T-helper 1 cell treated with Interleukin-12 subunit alpha and Interleukin-12 subunit beta and Interleukin-4 antibody, amounts not matched to agents 30 ng/mL and 1 ng/mL, for 36 hours (primary cell): ENCODE measurements at regions not wholly inside any gene's neighbourhood (a gene's known extent, or its start where the extent isn't known, plus 50 kb on each side); places are given as distances from the start of the nearest gene placed in this dataset.

Source experiments
- intact Hi-C: fragments of 100-400 bp; cut with micrococcal nuclease; formaldehyde crosslinking; loops from one replicate; pipeline ENCODE4 v1.15.1; 2024

DNA sequence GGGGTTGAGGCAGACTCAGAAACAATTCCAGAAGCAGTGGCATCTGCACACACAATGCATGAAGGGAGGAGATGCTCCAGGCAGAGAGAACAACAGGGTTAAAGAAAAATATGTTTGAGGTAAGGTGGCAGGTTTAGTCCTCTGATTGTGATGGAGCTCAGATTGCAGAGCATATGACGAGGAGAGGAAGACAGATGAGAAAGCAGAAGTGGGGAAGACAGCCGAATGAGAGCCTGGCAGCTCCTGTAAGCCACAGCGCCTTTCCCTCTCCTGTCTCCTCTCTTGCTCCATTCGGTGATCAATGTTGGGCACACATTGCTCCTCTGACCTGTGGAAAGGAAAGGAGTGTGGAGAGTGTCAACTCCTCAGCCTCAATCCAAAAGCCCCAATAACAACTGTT lies 372.2 kb downstream of the GXYLT1 start:
- intact Hi-C loops = no loop called here

DNA sequence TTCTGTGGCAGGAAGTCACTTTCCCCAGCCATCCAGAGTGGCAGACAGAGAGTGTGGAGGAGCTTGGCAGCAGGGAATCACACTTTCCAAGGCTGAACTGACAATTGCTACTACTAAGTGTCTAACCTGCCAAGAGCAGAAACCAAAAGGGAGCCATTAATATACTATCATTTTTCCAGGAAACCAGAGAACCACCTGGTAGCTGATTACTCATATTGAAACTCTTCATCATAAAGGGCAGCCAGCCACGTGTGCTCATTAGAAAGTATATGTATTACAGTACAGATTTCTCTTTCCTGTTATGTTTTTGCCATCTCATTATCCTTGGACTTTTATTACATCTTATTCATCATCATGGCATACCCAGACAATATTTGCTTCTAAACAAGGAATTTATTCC lies 374.9 kb downstream of the GXYLT1 start:
- intact Hi-C loops = no loop called here

DNA sequence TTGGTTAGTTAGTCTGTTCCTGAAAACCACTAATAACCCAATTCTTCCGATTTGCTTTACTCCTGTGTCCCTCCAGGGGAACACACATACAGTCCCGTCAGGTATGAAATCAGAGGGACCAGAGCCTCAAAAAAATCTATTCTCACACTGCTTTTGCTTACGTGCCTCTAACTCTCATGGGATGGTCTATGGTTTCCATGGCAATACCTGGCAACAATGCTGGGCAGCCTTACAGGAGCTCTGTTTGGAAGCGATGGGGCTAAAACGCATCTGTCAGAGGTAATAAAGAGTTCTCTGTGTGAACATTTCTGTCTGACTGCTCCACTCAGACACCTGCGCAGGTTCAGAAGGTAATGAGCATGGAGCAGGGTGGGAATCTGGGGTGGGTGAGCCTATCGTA lies 376.2 kb downstream of the GXYLT1 start:
- intact Hi-C loops = no loop called here

DNA sequence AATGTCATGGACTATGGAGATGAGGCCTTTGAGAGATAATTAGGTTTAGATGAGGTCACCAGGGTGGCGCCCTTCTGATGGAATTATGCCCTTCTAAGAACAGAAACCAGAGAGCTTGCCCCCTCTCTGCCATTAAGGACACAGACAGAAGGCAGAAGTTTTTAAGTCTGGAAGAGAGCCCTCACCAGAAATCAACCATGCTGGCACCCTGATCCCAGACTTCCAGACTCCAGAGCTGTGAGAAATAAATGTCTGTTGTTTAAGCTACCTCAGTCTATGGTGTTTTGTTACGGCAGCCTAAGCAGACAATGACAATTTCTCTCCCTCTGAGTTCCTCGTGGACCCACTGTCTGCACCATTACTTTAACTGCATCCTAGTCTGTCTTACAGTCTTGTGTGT lies 382.0 kb downstream of the GXYLT1 start:
- intact Hi-C loops = no loop called here

DNA sequence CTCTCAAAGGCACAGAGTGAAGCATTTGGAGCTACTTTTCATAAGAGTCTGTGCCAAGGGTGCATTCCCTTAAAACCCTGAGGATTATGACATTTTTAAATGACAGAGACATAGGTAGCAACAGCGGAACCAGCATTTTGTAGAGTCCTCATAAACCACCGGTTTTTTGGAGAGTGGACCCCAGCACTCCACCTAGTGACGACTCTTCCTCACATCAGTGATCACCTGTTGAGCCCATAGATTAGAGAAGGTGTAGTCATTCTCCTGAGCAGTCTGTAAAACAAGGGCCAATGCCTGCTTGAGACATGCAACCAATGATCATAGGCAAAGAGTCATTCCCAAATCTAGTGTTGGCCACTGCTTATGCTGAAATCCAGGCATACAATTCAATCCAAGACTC lies 399.1 kb downstream of the GXYLT1 start:
- intact Hi-C loops = no loop called here

DNA sequence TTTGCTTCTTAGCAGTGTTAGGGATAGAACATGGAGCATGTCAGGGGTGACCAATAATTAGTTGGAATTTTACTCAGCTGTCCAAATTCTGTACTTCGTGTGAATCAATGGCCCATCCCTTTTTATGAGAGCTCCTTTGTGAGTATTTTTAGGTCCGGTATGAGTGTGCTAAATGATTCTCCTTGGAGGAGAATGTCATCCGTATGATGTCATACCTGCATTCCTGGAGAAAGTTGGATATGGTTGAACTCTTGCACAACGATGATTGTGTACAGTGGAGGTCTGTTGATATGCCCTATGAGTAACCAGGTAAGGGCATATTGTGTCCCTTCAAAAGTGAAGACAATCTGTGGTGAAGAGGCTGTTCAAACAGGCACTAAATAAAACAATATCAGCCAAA lies 400.8 kb downstream of the GXYLT1 start:
- intact Hi-C loops = no loop called here

DNA sequence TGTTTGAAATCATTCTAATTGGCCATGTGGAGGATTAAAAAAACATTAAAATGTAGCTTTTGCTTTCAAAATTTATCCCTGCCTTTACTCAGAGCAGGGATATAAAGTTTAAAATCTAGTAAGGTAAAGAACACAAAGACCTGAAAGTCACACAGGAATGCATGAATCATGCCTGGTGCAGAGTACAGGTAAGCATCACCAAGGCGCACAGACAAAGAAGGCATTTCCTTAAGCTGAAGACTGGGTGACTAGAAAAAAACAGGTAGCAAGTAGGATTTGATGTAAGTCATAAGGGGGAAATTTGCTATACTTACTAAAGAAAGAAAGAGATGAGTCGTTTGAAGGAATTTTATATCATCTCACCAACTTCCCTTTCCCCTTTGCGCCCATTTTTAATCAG lies 405.6 kb downstream of the GXYLT1 start:
- intact Hi-C loops = no loop called here

DNA sequence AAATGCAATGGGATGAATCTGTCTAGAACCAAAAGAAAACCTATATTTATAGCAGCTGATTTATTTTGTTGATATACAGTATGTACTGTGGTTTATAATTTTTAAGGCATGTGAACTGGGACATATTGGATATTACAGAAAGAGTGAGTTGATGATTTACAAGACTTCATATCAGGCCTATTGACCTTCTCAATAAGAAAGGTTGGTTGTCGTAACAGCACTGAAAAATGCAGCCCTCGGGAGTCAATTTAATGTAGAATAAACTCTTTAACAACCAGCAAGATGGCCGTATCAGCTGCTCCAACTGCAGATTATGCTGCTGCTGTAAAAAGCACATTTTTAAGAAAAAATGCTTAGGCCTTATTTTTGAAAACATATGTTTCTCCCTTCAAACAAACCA lies 407.3 kb downstream of the GXYLT1 start:
- intact Hi-C loops = no loop called here

DNA sequence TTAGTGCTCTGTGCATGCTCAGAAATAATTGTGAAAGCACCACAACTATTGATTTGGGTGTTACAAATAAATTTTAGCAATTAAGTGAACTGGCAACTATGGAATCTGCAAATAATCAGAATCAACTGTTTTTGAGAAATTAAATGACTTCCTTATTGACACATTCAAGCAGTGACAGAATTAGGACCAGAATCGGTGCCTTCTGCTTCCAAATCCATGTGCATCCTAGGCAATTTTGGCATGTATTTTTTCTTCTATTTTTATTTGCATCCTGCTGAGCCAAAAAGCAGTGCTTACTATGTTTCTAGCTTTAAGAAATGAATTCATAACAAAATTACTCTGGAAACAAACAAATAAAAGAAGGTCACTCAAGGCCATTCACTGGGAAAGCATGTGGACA lies 408.2 kb downstream of the GXYLT1 start:
- intact Hi-C loops = no loop called here

DNA sequence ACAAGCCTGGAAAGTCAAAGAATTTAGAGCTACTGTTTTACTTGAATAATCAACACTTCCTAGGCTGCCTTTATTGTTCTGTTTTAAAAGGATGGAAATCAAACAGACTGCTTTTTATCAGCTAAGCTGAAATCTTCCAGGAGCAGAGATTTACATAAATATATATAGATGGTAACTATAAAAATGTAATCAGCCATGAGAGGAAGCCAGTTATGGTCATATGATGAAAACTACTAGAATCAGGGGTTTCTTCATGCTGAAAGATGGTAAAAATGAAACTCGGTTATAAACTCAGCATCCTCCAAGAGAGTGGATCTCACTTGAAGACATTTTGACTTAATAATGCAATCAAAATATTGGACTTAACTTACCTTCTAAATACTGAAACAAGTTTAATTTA lies 413.0 kb downstream of the GXYLT1 start:
- intact Hi-C loops = no loop called here

DNA sequence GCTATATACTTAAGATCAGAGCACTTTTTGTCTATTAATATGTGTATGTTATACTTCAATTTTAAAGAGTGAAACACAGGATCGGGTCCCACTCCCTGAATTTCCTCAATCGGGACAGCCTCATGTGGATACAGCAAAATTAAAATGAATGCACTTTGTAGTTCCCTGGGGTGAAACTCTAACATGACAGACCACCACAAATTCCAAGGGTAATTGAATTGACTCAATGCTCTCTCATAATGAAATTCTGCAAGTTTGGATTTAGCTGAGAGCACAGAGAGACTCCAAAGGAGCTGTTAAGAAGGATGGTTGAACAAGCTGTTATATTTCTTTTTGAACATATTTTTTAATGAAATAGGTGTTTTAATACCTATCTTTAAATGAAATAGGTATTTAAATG lies 413.6 kb downstream of the GXYLT1 start:
- intact Hi-C loops = no loop called here

DNA sequence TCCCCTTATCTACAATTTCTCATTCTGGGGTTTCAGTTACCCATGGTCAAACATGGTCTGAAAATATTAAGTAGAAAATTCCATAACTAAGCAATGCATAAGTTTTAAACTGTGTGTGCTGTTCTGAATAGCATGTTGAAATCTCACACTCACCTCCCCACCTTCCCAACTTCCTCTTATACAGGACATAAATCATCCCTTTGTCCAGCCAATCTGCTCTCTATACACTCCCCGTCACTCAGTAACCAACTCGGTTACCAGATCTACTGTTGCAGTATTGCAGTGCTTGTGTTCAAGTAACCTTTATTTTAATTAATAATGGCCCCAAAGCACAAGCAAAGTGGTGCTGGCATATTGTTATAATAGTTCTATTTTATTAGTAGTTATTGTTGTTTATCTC lies 420.5 kb downstream of the GXYLT1 start:
- intact Hi-C loops = no loop called here

DNA sequence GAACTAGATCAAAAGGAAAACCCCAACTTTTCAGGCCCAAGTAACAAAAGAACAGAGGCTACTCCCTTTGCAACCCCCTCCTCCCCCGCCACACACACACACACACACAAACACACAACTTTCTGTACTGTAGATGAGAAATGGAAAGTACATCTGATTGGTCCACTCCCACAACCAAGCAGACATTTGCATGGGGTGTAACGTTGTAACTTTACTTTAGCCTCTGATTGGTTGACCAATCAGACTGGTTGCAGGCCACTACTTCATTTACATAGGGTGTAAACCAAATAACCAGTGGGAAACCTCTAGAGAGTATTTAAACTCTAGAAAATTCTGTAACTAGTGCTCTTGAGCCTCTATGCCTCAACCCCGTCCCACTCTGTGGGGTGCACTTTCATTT lies 425.5 kb downstream of the GXYLT1 start:
- intact Hi-C loops = no loop called here

DNA sequence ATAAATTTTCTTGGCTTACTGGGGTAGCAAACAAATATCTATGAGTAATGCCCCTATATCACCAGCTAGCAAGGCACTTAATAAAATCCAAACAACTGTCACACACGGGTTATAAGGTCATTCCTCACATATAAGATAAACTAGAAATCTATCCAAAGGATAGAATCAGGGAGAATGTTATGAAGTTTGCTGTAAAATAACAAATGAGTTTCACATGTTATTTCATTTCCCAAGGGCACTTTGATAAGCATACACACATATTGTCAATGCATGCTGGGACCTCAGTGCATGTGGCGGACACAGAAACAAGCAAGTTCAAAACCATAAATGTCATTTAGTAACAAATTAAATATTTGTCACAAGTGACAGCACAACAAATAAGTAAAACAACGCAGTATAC lies 429.4 kb downstream of the GXYLT1 start:
- intact Hi-C loops = no loop called here

DNA sequence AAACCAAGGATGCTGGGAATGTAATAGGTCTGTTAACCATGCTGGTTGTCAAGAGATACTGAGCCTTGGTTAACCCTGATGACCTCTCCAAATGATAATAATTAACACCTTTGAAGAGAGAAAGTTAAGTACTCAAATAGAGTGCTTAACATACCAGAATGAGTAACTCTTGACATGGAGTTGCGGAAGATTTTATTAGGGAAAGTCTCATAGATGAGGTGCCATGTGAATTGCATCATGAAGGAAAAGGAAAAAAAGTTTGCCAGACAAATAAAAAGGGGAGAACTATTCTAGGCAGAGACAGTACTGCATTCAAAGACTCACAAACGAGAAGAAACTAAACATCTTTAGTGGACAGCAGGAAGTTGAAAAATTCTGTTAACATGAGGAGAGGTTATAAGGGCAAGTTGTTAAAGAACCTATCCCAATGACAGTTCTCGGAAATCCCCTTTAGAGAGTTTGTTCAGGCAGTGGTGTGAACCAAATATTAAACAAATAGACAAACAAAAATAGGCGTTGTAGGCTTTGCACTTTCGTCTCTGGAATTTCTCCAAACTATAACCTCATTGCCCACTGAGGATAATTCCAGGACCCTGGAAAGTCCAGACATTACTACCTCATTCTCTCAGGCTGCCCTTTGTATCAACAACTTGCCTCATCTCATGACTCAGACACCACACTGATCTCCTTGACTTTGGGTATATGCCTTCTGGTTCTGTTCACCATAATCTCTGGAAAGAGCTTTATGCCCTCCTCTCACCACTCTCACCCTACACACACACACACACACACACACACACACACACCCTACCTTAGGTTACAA lies 435.0 kb downstream of the GXYLT1 start:
- intact Hi-C loops = no loop called here

DNA sequence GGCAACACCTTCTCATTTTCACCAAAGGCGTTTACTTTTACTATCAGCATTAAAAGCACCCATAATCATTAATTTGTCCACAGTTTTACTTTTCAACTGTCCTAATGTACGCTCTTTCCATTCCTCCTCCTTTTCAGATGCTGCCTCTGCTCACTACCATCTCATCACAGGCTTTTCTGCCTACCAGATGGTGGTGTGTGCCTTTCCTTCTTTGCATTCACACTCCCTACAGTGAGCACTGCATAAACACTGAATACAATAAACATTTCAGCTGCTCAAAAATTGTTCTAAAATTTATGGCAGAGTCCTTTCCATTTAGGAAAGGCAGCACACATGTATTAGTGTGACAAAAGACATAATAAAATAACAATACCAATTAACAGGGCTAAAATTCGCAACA lies 435.7 kb downstream of the GXYLT1 start:
- intact Hi-C loops = no loop called here

DNA sequence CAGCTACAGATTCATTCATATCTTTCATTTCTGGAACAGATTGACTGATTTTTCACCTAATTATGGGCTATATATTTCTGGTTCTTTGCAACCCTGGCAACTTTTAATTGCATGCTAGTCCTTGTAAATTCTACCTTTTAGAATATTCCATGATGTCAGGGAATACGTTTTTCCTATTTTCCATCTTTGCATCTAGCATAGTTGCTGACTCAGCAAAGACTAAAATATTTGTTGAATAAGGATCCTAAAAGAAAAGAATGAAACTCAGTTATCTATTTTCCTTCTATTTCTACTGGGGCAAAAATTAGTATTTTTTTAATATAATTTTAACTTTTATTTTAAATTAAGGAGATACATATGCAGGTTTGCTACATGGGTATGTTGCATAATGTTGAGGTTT lies 438.3 kb downstream of the GXYLT1 start:
- intact Hi-C loops = no loop called here

DNA sequence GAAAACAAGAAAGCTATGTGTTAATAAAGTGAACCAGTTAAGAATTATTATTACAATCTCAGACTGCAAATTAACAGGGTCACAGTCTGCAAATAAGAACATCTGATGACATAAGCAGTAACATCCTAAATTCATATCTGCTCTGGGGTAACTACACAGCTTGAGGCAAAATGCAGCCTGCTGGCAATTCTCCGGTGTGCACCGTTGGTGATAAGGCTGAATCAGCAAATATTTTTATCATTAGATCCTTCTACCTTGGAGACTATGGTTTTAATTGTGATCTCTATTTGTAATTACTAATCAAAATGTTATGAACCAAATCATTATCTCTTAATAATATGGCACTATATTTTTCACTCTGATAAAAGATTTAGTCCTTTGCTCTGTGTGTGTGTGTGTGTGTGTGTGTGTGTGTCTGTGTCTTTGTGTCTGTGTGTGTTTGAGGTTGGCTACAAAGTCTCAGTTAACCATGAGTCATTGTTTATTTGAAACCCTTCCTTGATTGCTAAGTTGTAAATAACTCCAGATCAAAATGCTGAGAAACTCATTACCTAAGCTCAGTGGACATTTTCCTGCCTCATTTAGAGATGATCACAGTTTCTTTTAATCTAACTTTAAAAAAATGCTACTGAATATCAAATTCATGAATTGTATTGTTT lies 442.6 kb downstream of the GXYLT1 start:
- intact Hi-C loops = no loop called here

DNA sequence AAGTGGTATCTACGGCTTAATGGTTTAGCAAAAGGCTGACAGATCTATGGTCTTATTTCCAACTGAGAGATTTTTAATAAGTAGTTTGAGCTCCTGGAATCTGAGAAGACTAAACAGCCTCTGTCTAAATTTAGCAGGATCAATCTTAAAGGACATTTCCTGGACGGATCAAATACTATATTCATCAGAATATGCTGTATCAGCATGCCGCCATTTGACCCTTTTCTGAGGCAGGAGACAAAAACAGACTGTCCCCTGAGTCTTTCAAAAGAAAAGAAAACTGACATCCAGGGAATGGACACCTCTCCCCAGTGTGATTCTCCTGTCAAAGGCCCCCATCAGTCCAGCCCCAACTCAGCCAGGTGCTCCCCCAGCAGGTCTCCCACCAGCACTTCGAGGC lies 443.7 kb downstream of the GXYLT1 start:
- intact Hi-C loops = no loop called here

DNA sequence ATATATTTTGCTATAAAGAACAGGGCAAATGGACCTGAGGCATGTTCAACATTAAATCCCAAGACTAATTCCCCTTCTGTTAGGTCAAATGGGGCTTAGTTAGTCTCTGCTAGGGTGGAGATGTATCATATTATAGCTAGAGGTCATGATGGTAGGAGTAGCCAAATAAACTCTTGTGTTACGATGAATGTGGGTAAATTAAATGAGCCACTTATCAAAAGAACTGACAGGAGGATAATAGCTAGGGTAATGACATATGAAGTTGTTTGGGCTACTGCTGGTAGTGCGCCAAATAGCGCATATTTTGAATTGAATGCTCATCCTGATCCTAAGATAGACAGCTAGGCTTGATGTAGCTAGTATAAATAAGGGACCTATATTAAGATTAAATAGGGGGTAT lies 445.0 kb downstream of the GXYLT1 start:
- intact Hi-C loops = no loop called here

DNA sequence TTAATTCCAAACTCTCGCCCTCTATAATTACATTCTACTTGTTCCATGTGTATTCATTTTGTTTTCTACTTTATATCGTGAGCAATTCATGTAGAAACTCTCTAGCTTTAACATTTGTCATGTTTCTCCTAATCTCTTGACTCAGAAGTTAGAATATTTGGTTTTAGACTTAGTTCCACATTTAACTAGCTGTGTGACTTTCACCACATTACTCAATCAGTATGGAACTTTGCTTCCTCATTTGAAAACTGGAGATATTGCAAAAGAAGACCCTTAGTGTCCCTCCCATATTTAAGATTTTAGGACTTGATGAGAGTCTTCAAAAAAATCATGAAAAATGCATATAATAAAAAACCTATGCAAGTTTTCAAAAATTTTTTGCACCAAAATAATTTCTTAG lies 447.5 kb downstream of the GXYLT1 start:
- intact Hi-C loops = no loop called here

DNA sequence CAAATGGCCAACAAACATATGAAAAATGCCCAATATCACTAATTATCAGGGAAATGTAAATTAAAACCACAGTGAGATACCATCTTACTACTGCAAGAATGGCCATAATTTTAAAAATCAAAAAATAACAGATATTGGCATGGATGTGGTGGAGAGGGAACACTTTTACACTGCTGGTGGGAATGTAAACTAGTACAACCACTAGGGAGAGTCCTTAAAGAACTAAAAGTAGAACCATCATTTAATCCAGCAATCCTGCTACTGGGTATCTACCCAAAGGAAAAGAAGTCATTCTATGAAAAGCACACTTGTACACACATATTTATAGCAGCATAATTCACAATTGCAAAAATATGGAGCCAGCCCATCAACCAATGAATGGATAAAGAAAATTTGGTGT lies 459.7 kb downstream of the GXYLT1 start:
- intact Hi-C loops = no loop called here

DNA sequence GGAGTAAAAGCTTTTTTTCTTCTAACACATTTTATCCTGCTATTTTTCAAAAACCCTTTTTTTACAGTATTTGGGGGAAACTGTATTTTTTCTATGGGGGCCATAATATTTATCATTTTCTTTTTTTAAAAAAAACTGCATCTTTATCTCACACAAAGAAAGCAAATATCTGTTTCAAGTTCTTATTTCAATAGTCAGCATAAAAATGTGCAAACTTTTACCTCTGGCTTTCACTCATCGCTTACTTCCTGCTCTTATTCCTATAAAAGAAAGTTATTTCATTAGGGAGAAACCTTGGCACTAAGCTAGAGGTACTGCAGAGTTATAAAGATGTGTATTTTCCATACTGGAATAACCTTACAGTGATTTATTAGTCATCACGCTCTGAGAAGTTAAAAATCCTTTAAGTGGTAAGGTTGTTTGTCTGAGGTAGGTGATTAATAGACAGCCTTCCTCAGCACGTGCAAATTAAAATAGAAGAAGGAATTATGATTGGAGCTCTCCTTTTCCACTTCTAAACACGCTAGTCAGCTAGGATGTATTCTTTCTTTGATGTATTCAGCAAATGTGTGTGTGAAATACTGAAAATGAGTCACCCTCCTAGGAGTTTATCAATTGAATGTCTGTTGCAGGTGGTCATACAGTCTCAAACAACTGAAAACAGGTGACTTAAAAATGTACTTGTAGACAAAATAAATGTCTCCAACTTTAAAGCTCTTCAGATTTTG lies 461.0 kb downstream of the GXYLT1 start:
- intact Hi-C loops = no loop called here
